ENCODE measurements at regions not wholly inside any gene's neighbourhood (a gene's known extent, or its start where the extent isn't known, plus 50 kb on each side); places are given as distances from the start of the nearest gene placed in this dataset.

DNA sequence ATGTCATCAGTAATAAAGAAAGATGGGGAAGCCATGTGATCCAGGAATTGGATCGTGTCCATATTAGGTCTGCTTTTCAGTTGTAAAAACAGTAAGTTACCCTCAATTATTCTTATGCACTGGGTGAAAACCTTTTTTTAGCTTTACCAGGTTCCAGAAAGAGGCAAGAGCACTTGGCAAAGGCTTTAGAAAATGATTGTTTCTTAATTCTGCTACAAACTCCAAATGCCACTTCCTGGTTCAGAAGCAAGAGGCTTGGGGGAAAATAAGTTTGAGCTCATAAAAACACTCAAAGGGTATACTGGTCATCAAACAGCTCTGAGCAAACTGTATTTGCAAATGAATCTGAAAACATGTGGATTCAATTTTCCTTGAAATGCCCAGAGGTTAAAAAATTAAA is 615.6 kb downstream of the EBF1 start:
- intact Hi-C loops (cut with micrococcal nuclease), result no loop called here

DNA sequence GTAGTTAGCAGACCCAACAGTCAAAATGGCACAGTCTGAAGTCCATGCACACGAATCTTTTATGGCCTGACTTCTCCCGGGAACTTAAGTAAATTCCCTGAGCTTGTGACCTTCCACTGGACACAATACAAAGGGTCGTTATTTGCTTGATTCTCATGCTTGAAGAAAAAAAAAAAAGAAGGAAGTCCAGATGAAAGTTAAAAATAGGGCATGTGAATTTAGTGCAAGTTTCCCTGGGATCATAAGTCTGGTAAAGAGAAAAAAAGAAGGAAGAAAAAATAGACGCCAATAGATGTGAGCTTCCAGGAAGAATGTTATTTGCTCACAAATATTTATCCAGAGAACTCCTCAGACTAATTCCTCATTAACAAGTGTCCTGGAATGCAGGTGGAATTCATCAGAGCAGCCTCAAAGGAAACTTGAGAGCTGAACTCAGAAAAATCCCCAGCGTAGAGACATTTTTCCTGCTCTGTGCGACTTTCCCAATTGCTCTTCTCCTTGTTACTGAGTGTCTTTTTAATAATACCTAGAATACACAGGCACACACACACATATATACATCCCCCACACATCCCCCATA is 616.3 kb downstream of the EBF1 start:
- intact Hi-C loops (cut with micrococcal nuclease), result no loop called here

DNA sequence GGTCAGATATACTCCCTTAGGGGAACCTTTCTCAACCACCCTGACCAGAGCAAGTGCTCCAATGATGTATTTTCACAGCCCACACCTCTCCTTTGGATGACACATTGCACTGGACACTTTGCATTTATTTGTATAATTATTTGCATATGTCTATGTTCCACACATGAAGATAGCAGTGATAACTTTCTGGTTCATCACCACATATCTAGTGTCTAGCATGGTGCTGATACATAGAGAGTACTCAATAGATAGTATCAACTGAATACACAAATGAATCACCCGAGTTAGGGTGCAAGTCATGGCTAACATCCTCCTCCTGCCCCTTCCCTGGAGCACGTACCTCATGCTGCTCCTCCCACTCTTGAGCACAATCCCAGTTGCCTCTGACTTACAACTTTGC is 617.6 kb downstream of the EBF1 start:
- intact Hi-C loops (cut with micrococcal nuclease), result no loop called here

DNA sequence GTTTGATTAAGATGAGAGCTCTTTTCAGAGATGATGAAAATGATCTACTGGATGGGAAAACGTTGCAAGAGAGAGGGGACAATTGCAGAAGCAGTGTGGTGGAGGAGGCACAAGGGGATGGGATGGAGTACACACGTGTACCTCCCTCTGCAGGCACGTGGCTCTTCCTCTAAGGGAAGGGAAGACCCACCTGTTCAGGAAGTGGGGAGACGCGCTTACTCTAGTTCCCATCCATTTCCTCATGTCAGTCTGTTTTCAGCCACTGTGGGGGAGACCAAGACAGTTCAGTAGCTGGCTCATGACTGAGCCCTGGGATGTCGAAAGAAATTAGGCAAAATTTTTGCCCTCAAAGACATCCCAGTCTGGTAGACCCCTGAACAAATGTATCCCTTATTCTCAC is 619.2 kb upstream of the CLINT1 start:
- intact Hi-C loops (cut with micrococcal nuclease), result no loop called here

DNA sequence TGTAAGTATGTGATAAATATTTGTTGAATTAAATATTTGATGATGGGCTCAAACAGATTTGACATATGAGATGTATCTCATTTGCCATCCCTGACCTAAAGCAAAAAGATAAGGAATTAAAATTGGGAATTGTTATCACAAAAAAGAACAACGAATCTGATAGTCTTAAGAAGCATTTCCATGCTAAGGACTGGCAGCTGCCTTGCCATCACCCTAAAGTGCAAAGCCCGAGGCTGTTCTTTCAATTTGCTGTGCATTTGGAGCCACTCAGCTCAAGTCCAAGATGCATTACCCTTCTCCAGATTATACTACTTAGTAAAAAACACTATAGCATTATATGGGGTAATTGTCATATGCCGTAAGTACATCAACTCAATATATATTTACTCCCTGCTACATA is 618.3 kb upstream of the CLINT1 start:
- intact Hi-C loops (cut with micrococcal nuclease), result no loop called here

DNA sequence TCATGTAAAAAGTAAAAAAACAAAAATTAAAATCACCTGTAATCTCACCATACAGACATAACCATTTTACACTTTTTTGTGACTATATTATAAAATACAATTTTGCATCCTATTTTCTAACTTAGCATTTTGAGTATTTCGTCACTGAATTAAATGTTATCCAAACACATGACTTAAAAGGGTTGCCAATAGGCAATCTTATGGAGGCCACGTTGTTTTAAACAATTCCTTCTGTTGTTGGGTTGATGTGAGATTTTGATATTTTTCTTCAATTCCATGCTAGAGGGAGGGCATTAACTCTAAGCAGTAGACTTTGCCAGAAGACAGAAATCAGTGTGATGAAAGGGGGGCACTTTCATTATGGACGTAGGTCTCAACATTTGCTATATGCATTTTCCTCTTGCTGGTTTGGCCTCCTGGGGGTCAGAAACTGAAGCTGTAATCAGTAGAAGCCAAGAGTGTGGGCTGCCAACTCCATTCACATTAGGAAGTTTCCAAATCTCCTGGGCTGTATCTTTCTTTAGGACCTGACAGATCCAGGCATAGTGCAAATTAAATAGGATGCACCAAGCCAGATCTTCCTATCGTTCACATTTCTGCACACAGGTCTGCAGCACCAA is 614.2 kb upstream of the CLINT1 start:
- intact Hi-C loops (cut with micrococcal nuclease), result no loop called here

DNA sequence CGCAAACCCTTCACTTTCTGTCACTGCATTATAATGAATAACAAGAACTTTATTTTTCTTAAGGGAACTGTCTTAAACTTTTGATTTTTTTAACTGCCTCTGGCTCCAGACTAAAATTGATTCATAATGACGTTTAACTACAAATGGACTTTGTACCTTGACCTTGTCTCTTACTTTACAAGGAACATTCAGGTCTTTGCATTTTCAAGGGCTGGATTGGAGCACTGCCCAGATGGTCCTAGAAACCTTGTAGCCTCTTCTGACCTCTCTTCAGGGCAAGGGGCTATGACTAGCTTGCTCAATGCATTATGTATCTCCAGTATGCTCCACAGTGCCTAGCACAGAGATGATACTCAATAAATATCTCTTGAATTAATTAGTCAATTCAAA is 612.6 kb upstream of the CLINT1 start:
- intact Hi-C loops (cut with micrococcal nuclease), result no loop called here

DNA sequence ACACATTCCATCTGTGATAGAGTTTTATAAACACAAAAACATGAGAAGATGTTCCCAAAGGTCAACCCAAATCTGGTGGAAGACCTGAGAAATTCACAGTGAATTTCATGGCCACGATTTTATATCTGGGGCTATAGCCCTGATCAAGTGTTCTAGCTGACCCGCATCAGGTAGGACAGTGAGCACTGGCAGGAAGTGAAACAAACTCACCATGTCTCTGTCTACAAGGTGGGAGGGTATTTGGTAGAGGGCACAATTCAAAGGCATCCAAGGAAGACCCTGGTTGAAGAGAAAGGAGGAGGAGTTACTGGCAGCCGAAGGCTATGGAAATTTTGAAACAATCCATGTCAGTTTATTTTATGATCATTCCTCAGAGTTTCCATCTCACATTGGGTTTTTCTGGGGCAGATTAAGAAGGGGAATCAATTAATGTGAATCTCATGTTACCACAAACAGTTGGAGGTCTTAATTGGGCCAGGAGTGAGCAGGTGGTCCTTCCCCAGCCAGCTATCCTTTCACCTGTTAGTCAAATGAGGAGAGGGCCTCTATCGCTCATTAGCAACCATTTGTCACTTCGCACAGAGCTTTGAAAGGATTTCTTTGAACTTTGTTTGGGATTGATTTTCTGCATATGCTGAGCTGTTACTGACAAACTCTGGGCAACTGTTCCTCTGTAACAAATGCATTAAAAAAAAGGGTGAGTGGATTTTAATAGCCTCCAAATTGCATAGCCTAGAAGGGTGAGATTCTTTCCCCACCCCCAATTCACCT is 612.0 kb upstream of the CLINT1 start:
- intact Hi-C loops (cut with micrococcal nuclease), result no loop called here

DNA sequence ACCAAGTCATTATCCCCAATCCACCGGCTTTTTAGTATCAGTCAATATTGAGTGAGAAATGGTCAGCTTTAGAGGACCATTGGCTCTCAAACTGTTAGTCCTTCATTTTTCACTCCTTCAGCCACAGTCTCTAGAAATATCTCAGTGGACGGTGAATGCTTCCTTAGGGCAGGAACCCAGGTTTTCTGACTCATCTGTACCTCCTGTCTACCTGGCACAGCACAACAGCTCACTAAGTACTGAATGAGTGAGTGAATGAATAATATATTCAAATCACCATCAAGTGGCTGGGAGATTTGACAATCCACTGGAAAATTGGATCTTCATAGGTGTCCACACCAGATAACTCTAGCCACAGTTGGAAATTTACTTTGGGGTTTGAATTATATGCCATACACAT is 609.5 kb upstream of the CLINT1 start:
- intact Hi-C loops (cut with micrococcal nuclease), result no loop called here

DNA sequence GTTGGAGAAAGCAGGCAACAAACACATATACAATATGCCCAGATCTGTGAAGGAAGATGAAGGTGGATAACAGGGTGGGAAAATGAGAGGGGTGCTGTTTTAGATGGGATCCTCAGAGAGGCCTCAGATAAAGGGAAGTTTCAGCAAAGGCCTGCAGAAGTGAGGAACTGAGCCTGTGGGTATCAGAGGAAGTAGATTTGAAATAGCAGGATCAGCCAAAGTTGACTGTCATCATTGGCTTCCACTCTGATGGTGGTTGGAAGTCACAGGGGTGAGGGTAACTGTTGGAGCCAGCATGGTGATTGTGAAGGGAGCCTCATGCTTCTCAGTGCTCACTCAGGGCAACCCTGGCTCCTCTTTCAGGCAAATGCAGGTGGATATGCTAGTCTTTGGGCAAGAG is 607.2 kb upstream of the CLINT1 start:
- intact Hi-C loops (cut with micrococcal nuclease), result no loop called here

DNA sequence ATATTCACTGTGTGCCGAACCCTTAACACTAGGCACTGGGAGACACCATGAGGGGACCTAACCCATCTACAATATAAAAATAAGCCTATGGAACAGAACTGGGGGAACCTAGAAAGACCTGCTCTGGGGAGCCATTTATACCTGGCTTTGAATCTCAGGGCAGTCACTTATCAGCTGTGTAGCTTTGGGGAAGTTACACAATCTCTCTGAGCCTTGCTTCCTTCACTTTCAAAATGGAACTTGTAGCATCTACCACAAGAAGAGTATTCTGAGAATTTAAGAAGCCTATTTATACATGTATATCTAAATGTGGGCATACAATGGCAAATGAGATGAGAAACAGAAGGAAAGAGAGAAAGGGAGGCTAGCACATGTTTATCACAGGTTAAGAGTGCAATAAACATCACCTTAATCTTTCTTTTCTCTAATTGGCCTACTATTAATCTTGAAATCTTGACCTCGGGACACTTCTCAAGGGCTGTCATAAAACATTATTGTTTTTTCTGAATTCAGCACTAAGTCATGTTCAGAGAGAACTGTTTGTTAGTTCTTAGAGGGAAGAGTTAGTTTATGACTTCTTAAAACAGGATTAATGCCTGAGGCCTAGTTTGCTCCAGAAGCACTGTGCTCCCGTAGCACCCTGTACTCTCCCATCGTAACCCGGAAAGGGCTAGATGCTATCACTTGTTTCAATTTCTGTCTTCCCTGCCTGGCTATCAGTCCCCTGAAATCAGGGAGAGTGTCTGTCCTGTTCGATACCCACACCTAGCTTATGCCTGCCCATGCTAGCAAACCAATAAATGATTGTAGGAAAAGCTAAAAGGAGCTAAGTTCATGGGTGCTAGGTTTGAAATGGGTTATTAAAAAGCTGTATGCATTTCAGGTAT is 606.4 kb upstream of the CLINT1 start:
- intact Hi-C loops (cut with micrococcal nuclease), result no loop called here

DNA sequence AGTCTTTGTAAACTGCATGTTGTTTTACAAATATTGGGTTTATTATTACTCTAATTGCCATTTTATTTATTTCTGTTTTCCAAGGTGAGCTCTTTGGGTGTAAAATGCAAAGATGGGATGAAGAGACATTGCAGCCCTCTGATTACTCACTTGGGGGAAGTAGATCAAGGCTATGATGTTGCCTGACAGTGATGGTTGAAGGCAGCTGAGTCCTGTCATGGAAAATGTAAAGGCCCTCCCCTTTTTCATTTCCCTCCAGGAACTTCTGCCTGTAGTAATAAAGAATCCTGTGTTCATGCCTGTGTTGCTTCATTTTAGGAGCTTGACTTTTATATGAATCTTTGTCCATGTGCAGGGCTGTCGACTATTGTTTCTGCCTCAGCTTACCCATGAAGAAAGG is 605.4 kb upstream of the CLINT1 start:
- intact Hi-C loops (cut with micrococcal nuclease), result no loop called here

DNA sequence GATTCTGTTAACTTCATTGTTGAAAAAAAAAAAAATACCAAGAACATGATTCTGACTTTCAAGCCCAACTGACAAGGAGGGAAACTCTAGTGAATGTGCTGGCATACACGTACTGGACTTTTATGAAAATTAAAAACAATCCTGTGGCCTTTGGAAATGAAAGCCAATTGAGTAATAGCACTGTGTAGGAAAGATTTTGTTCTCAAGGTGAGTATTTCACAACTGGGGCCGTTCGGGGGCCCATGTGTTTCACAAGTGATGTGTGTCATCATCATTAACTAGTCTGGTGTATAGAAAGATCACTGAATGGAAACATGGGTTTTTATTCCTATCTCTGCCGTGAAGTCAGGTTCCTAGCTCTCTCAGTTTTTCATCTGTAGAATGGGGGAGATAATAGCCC is 605.0 kb upstream of the CLINT1 start:
- intact Hi-C loops (cut with micrococcal nuclease), result no loop called here

DNA sequence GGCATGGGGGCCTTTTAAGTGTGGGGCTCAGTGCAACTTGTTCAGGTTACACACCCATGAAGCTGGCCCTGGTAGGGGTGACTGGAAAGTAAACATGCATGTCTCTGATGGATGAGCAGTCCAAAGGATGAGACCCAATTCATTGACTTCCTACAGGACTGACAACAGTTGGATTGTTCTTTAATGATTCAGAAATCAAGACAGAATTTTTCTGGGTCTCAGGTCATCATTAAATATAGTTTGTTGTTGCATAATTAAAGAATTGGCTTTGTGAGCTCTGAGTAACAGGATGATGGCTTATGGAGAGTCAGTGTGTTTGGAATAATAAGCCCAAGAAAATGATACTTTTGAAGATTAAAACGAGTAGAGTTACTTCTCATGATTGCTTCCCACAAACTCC is 604.2 kb upstream of the CLINT1 start:
- intact Hi-C loops (cut with micrococcal nuclease), result no loop called here

DNA sequence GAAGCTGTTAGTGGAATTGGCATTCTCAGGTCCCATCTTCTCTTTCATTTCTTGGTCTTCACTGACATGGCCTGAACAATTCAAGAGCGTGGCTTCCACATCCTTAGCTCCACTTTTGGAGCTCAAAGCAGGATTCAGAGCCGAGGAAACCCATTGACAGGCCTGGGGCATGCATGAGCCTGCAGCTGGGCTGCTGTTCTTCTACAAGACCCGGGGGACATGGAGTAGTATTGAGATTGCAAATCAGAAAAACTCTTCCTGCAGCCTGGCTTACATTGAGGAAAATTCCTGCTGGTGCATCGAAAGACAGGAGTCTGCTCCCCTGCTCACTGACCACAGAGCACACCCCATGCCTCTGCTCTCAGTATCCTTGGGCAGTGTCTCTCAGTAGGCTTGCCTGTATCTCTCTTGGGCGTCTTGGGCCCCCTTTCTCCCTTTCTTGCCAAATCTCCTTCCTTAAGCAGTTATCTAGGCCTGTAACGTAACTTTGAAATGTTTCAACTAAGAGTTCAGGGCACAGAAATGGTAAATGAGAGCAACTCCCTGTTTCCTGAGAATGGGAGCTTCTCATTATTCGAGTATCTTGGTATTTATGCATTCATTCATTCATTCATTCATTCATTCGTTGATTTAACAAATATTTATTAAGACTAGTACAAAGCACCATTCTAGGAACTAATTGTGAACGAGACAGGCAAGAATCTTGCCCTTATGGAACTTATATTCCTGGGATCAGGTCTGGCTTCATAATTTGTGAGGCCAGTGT is 603.6 kb upstream of the CLINT1 start:
- intact Hi-C loops (cut with micrococcal nuclease), result no loop called here

DNA sequence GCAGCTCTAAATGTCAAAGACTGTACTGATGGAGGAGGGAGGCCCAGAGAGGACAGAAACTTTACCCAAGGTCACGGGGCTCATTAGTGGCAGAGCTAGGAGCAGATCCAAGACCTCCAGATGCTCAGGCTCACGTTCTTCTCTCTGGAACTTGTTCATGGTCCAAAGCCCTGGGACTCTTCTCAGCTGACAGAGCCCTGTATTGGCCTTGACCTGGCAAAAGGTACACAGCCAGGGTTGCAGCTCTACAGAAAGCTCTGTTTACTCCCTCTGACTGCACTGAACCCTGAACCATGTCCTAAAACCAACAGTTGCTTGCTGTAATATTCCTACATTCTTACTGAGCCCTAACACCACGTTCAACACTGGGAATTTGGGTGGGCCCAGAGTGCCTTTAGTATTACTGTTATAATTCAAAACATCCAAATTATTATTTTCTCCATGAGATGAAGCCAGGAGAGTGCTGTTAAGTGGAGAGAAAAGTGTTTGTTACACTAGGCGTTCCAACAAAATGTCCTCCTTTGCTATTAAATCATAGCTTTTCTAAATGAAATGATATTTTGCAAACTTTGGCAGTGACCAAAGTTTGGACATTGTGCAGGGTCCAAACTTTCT is 602.4 kb upstream of the CLINT1 start:
- intact Hi-C loops (cut with micrococcal nuclease), result no loop called here

DNA sequence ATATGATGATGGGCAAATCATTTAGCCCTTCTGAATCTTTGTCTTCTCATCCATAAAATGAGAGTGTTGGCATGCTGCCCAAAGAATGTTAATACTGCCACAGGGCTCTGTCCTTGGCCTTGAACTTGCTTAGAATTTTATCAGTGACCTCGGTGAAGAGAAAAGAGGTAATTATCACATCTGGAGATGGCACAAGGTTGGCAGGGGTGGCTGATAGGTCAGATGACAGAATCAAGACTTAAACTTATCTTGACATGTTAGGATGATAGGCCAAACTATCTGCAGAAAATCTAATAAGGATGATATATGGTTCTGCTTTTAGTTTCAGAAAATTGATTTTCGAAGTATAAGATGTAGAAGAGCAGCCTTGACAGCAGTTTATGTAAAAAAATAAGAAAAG is 599.1 kb upstream of the CLINT1 start:
- intact Hi-C loops (cut with micrococcal nuclease), result no loop called here

DNA sequence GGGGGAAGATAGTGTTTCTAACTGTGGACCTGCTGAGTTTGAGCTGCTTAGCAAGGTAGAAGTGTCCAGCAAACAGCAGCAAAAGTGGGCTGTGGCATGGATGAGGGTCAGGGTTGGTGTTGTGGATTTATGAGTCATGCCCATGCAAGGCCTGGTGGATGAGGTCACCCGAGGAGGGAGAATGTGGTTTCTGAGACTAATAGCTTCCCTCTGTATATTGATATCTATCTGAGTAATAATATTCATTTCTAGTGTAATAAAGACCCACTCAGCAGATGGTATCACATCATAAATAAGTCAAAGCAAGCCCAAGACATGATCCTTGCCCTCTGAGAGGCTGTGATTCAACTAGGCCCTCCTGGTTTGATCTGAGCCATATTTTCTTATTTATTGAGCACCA is 597.8 kb upstream of the CLINT1 start:
- intact Hi-C loops (cut with micrococcal nuclease), result no loop called here

DNA sequence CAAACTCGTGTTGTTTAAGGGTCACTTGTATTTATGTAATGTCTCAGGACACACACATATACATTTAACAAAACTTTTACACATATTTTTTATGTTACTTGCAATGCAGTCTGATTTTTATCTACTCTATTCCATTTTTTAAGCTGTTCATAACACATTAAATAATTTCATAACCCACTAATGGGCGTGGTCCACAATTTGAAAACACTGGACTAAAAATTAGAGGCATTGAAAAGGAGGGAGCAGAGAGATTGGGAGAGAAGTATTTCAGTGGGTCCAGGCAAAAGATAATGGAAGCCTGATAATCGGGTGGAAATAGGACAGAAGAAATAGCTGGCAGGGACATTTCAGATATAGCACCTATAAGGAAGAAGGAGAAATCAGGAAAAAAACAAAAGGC is 597.3 kb upstream of the CLINT1 start:
- intact Hi-C loops (cut with micrococcal nuclease), result no loop called here

DNA sequence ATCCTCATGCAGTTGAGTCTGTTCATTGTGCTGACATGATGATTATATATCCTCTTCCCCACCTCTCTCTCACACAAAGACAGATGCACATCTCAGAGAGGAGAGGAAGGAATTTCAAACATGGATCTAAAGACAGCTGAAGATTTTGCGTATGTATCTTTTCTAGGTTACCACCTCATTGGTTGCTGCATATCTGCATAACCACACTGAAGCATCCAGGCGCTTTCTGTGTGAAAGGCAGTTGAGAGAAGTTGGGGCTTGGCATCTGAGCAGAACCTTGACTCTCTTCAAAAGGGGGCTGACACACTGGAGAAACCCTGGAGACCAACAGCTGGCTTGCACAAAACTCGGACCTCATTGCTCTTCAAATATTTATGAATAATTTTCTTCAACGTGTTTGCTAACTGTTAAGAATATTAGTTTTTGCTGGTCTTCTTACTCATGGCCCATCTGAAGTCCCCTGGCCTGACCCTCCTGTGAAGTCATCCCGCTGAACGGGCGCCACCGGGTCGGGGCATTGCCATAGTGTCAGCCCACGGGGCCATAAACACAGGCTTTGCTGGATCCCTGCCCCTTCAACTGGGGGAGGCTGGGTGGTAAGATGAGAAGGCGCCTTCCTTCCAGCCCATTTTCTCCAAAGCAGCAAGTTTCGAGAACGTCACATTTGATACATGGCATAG is 593.2 kb upstream of the CLINT1 start:
- intact Hi-C loops (cut with micrococcal nuclease), result no loop called here

All from T-helper 2 cell treated with Interferon-gamma antibody and Interleukin-4, amounts not matched to agents 100 ng/mL and 5 ng/mL, for 36 hours (primary cell).